ENCODE measurements at regions not wholly inside any gene's neighbourhood (a gene's known extent, or its start where the extent isn't known, plus 50 kb on each side); places are given as distances from the start of the nearest gene placed in this dataset.

DNA sequence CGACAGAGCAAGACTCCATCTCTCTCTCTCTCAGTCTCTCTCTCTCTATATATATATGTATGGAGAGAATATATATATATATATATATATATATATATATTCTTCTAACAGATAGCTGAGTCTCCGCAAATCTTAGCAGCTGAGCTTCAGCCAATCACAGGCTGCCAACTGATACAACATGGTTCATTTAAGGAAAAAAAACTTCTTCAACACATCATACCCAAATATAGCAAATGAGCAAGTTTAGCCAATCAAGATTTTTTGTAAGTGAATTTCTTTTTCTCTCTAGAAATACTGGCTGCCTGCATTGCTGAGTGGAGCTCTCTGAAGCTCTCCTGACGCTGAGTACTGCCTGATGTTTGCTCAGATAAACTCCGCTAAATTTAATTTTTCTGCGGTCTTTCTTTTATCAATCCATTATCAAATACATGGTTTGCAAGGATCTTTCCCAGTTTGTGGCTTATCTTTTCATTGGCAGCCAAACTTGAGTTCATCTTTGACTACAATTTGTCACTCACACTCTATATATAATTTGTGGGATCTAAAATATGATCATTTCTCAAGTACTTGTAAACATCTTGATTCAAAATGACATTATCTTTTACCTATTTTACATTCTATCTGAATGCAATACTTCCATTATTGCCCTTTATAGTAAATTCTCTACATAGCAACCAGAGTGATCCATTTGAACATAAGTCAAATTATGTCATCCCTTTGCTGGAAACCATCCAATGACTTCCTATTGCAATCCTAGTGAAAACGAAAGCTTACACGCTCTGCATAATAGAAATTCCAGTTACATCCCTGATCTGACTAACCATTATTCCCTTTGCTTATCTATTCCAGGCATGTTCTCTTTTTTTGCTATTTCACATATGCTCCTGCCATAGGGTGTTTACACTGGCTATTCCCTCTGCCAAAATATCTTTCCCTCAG lies 2131.7 kb downstream of the MRPL39 start:
- Histone ChIP-seq H3K36me3 (no peaks in the 10 kb centered on the region), H3K4me1 (no peaks in the 10 kb centered on the region), H3K4me3 (no peak overlapping the region), H3K9me3 (peaks cover 3 to 4% of the 10 kb centered on the region in 2 donors), H3K27me3 (no peaks in the 10 kb centered on the region), H3K27ac (no peak overlapping the region)
- WGBS, 2 donors (ENCODE audit: low coverage in 1 of 2) = 77 to 85% methylated on average over 7 of the region's 7 CpGs
- in situ Hi-C loops (cut with MboI; ENCODE audit: low pct_ligation_motif_present in 1 of 4, low pct_unique_long_range_greater_than_20kb in 1 of 4, low sequenced_read_pairs in 3 of 4) (no loop called here), intact Hi-C loops (cut with DNase I; ENCODE audit: low total_unique reads) (no loop called here)
- TF ChIP-seq POLR2A (IDR thresholded peaks at IDR 0.05) (no peak), EP300 (IDR thresholded peaks at IDR 0.05; ENCODE audit: low read depth) (no peak), POLR2AphosphoS5 (IDR thresholded peaks at IDR 0.05) (no peak)
- TF ChIP-seq, protein P1, sequence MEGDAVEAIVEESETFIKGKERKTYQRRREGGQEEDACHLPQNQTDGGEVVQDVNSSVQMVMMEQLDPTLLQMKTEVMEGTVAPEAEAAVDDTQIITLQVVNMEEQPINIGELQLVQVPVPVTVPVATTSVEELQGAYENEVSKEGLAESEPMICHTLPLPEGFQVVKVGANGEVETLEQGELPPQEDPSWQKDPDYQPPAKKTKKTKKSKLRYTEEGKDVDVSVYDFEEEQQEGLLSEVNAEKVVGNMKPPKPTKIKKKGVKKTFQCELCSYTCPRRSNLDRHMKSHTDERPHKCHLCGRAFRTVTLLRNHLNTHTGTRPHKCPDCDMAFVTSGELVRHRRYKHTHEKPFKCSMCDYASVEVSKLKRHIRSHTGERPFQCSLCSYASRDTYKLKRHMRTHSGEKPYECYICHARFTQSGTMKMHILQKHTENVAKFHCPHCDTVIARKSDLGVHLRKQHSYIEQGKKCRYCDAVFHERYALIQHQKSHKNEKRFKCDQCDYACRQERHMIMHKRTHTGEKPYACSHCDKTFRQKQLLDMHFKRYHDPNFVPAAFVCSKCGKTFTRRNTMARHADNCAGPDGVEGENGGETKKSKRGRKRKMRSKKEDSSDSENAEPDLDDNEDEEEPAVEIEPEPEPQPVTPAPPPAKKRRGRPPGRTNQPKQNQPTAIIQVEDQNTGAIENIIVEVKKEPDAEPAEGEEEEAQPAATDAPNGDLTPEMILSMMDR (IDR thresholded peaks at IDR 0.05) = no peak
- DNase-seq = no peak

DNA sequence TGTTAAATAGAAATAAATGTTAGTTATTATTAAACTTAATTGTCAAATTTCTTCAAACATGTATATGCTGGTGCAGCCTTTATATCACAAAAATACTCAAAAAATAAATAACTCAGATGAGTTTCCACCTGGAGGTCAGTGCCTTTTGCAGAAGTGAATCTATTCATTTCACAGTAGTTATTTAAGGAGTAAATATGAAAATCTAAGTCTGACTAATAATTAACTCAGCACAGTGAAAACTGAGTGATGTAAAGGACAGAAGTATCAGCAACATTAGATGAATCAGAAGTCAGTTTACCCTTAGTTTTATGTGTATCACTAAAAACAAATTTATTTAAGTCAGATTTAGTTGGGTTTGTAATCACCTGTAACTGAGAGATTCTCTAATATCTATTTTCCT lies 2135.4 kb downstream of the MRPL39 start:
- Histone ChIP-seq H3K27ac (no peak overlapping the region), H3K36me3 (no peaks in the 10 kb centered on the region), H3K9me3 (peaks cover 0 to 5% of the 10 kb centered on the region in 2 donors), H3K4me1 (no peaks in the 10 kb centered on the region), H3K4me3 (no peak overlapping the region), H3K27me3 (no peaks in the 10 kb centered on the region)
- intact Hi-C loops (cut with DNase I; ENCODE audit: low total_unique reads) = no loop called here
- no peak for DNase-seq
- TF ChIP-seq, protein P1 (IDR thresholded peaks at IDR 0.05) = no peak
- no peak for TF ChIP-seq POLR2AphosphoS5 (IDR thresholded peaks at IDR 0.05)
- TF ChIP-seq POLR2A (IDR thresholded peaks at IDR 0.05) = no peak
- TF ChIP-seq EP300 (IDR thresholded peaks at IDR 0.05; ENCODE audit: low read depth) = no peak
- in situ Hi-C loops (cut with MboI; ENCODE audit: low pct_ligation_motif_present in 1 of 4, low pct_unique_long_range_greater_than_20kb in 1 of 4, low sequenced_read_pairs in 3 of 4) = no loop called here

DNA sequence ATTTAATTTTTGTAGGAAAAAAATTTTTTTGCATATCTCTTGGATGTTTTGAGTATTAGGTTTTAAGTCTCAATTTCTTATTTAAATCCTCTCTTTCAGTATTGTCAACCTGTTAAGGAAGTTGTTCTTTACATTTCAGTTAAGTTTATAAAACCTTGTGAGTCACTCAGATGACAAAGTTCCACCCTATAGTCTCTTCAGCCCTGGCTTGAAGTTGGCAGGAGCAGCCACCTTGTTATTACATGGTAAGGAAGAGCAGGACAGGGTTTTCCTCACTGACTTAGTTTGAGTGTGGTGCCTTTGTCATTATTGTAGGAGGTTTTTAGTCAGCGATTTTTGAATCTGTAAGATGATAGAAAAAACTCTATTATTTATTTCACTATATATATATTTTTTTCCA lies 2143.9 kb downstream of the MRPL39 start:
- no peaks in the 10 kb centered on the region for H3K4me1 ChIP-seq
- no peak overlapping the region for H3K27ac ChIP-seq
- WGBS, 2 donors (ENCODE audit: low coverage in 1 of 2) = 33% methylated on average over 1 of the region's 1 CpG; no CpG with 5 or more reads in 1 of the 2 donors
- in situ Hi-C loops (cut with MboI; ENCODE audit: low pct_ligation_motif_present in 1 of 4, low pct_unique_long_range_greater_than_20kb in 1 of 4, low sequenced_read_pairs in 3 of 4) (no loop called here), intact Hi-C loops (cut with DNase I; ENCODE audit: low total_unique reads) (no loop called here)
- no peak for TF ChIP-seq POLR2A (IDR thresholded peaks at IDR 0.05)
- TF ChIP-seq, protein P1 (IDR thresholded peaks at IDR 0.05) = no peak
- H3K36me3 ChIP-seq = no peaks in the 10 kb centered on the region
- no peaks in the 10 kb centered on the region for H3K27me3 ChIP-seq
- no peak overlapping the region for H3K4me3 ChIP-seq
- peaks cover 2 to 9% of the 10 kb centered on the region in 2 donors for H3K9me3 ChIP-seq
- DNase-seq = no peak

DNA sequence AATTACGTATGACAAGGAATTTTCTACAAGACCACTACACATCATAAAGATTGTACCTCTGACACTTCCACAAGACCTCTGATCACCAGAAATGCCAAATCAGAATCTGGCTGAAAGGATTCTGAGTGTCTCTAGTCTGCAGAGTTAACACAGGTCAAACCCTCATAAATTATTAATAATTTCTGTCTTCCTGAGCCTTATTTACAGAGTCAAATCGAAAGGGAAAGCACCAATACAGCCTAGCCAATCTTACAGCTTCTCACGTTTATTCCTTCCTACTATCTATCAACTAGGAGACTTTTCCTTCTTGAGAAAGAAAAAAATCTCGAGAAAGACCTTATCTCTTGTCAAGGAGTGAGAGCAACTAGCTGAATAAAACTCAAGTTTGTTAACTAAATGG lies 2151.6 kb downstream of the MRPL39 start:
- H3K27ac ChIP-seq = no peak overlapping the region
- no peaks in the 10 kb centered on the region for H3K36me3 ChIP-seq
- intact Hi-C loops (cut with DNase I; ENCODE audit: low total_unique reads) (no loop called here), in situ Hi-C loops (cut with MboI; ENCODE audit: low pct_ligation_motif_present in 1 of 4, low pct_unique_long_range_greater_than_20kb in 1 of 4, low sequenced_read_pairs in 3 of 4) (no loop called here)
- no peaks in the 10 kb centered on the region for H3K9me3 ChIP-seq
- DNase-seq = no peak
- H3K27me3 ChIP-seq = no peaks in the 10 kb centered on the region
- H3K4me3 ChIP-seq = no peak overlapping the region
- H3K4me1 ChIP-seq = no peaks in the 10 kb centered on the region
- WGBS, 2 donors (ENCODE audit: low coverage in 1 of 2) = 51 to 62% methylated on average over 2 to 4 of the region's 4 CpGs
- TF ChIP-seq POLR2AphosphoS5 (IDR thresholded peaks at IDR 0.05) = no peak
- no peak for TF ChIP-seq EP300 (IDR thresholded peaks at IDR 0.05; ENCODE audit: low read depth)
- TF ChIP-seq POLR2A (IDR thresholded peaks at IDR 0.05) = no peak
- TF ChIP-seq, protein P1 (IDR thresholded peaks at IDR 0.05) = no peak

Data from transverse colon (tissue), 4 donors.